Lung (tissue), 11 donors: ENCODE measurements at regions not wholly inside any gene's neighbourhood (a gene's known extent, or its start where the extent isn't known, plus 50 kb on each side); places are given as distances from the start of the nearest gene placed in this dataset.

Experiments
- ATAC-seq: fragments of 200-7000 bp; cut with Tn5 transposase; one replicate; pipeline ENCODE4 v1.9.1; 2020; ENCODE audit warnings: moderate number of reproducible peaks; ENCODE audit not compliant: insufficient read depth, low FRiP score
- DNase-seq, 3 donors: peaks; one replicate each; pipeline ENCODE4 v3.0.0-alpha.2; 2013 to 2017
- H3K27ac ChIP-seq, 2 donors: one replicate each; pipeline ENCODE4 v1.5.1; 2013; ENCODE audit warnings: mild to moderate bottlenecking in 2 of 2, moderate library complexity in 2 of 2, control low read depth in 1 of 2, inconsistent platforms in 1 of 2, low read depth in 1 of 2, low read length in 1 of 2
- H3K27me3 ChIP-seq, 3 donors: one replicate each; pipeline ENCODE4 v1.5.1; 2013; ENCODE audit warnings: low read length in 2 of 3; ENCODE audit not compliant: control insufficient read depth in 3 of 3, insufficient read depth in 3 of 3
- H3K36me3 ChIP-seq, 4 donors: one replicate each; pipeline ENCODE4 v1.5.1; 2013; ENCODE audit warnings: low read length in 4 of 4, mild to moderate bottlenecking in 1 of 4, moderate library complexity in 1 of 4; ENCODE audit not compliant: control insufficient read depth in 4 of 4, insufficient read depth in 4 of 4
- H3K4me1 ChIP-seq, 5 donors: one replicate each; pipeline ENCODE4 v1.5.1; 2013; ENCODE audit warnings: low read length in 5 of 5, mild to moderate bottlenecking in 2 of 5, moderate library complexity in 1 of 5; ENCODE audit not compliant: control insufficient read depth in 5 of 5, insufficient read depth in 5 of 5
- H3K4me3 ChIP-seq: one replicate; pipeline ENCODE4 v1.5.1; 2013; ENCODE audit warnings: mild to moderate bottlenecking, control low read depth, moderate library complexity
- H3K9ac ChIP-seq, 2 donors: one replicate each; pipeline ENCODE4 v1.5.1; 2013; ENCODE audit warnings: low read length in 2 of 2, control low read depth in 1 of 2; ENCODE audit not compliant: insufficient read depth in 1 of 2
- H3K9me3 ChIP-seq, 4 donors: one replicate each; pipeline ENCODE4 v1.5.1; 2013; ENCODE audit warnings: low read length in 3 of 4, mild to moderate bottlenecking in 1 of 4, moderate library complexity in 1 of 4; ENCODE audit not compliant: control insufficient read depth in 4 of 4, insufficient read depth in 3 of 4
- WGBS, 2 donors: extraction: QIAGEN DNeasy Blood & Tissue Kit; methylation state at CpG; one replicate each; pipeline ENCODE4 v1.1.7; 2013; 5-methylcytosine and 5-hydroxymethylcytosine counted together
- TF ChIP-seq, protein P1 (sequence below): IDR thresholded peaks from 2 replicates; pipeline ENCODE4 v1.5.1; 2012; ENCODE audit warnings: mild to moderate bottlenecking; ENCODE audit errors: control extremely low read depth, extremely low read depth
- donor health status: control.
- donor health status: control.
- donor health status: Bipolar disorder and iron deficiency.
- donor health status: healthy.
- donor health status: DM: yes; HTN: yes; CAD: no.

DNA sequence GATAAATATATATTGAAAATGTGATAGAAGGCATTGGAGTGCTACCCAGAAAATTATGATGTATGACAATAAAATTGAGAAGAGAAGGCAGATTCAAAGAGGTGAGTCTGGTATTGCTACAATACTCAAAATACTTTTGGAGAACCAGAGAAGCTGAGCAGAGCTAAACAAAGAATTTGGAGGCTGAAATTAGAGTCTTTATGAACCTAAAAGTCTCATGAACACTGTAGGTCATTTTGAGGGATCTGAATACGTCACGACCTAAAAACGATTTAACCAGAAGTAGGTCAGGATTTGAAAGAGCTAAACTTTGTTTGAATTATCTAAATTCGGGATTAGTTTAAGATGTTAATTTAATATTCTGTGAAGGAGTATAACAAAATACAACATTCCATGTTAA lies 182.4 kb upstream of the CDH9 start:
- Histone ChIP-seq H3K27ac (no peak overlapping the region), H3K36me3 (no peaks in the 10 kb centered on the region), H3K4me3 (no peak overlapping the region), H3K27me3 (no peaks in the 10 kb centered on the region), H3K9me3 (no peaks in the 10 kb centered on the region), H3K9ac (no peak overlapping the region), H3K4me1 (no peaks in the 10 kb centered on the region)
- no peak for DNase-seq
- TF ChIP-seq, protein P1, sequence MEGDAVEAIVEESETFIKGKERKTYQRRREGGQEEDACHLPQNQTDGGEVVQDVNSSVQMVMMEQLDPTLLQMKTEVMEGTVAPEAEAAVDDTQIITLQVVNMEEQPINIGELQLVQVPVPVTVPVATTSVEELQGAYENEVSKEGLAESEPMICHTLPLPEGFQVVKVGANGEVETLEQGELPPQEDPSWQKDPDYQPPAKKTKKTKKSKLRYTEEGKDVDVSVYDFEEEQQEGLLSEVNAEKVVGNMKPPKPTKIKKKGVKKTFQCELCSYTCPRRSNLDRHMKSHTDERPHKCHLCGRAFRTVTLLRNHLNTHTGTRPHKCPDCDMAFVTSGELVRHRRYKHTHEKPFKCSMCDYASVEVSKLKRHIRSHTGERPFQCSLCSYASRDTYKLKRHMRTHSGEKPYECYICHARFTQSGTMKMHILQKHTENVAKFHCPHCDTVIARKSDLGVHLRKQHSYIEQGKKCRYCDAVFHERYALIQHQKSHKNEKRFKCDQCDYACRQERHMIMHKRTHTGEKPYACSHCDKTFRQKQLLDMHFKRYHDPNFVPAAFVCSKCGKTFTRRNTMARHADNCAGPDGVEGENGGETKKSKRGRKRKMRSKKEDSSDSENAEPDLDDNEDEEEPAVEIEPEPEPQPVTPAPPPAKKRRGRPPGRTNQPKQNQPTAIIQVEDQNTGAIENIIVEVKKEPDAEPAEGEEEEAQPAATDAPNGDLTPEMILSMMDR = no peak
- no peak for ATAC-seq
- WGBS, 2 donors = 86 to 95% methylated on average over 4 of the region's 4 CpGs

DNA sequence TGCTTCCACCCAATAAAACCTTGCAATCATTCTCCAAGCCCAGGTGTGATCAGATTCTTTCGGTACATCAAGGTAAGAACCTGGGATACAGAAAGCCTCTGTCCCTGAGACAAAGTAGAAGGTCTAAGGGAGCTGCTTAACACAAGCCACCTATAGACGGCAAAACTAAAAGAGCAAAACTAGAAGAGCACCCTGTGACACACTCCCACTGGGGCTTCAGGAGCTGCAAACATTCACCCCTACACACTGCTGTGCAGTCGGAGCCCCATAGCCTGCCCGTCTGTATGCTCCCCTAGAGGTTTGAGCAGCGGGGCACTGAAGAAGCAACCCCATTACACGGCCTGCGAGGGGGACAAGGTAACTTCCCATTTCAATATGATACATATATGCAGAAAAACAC lies 179.6 kb upstream of the CDH9 start:
- Histone ChIP-seq H3K4me3 (no peak overlapping the region), H3K27me3 (no peaks in the 10 kb centered on the region), H3K9me3 (no peaks in the 10 kb centered on the region), H3K27ac (no peak overlapping the region), H3K4me1 (no peaks in the 10 kb centered on the region), H3K36me3 (no peaks in the 10 kb centered on the region), H3K9ac (no peak overlapping the region)
- TF ChIP-seq, protein P1 = no peak
- ATAC-seq (no peak), DNase-seq (no peak)
- 94 to 95% methylated on average over 7 of the region's 7 CpGs for WGBS, 2 donors

DNA sequence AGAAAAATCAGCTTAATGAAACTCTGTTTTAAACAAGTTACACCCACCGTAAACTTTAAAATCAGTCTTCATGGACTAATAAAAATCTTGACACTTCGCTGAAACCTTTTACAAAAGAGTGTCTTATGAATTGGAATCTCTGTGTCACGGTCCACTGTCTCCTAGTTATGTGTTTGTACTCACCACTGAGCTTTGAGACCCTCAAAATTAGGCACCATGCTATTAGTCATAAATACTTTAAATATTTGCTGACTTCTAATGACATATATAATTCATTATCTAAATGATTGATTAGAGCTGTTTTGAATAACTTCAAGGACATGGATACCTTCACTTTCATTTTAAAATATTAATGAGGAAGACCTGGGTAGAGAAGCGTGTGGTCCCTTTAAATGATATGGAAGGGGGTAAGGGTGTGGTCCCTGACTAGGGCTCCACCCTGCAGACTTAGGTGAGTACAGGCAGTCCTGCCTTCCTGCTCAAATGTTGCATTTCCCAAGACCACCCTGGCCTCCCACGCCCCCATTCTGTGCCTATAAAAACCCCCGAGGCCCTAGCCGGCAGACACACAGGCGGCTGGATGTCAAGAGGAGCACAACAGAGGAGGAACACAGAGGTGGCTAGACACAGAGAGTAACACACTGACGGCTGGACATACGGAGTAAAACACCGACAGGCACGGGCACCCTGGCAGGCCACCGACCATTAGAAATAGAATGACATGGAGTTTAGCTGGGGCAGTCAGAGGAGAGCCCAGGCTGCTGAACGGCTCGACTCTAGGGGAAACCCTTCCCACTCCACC lies 179.0 kb upstream of the CDH9 start:
- TF ChIP-seq, protein P1 = no peak
- ATAC-seq = no peak

More for the DNA sequence above, 179.0 kb upstream of the CDH9 start:
- Histone ChIP-seq H3K4me1 (no peaks in the 10 kb centered on the region), H3K4me3 (no peak overlapping the region), H3K27me3 (no peaks in the 10 kb centered on the region), H3K27ac (no peak overlapping the region), H3K9ac (no peak overlapping the region), H3K9me3 (no peaks in the 10 kb centered on the region), H3K36me3 (no peaks in the 10 kb centered on the region)
- 85 to 91% methylated on average over 15 of the region's 15 CpGs for whole genome bisulfite sequencing, 2 donors
- DNase-seq = no peak
